GM12875 (cell line): ENCODE measurements at regions not wholly inside any gene's neighbourhood (a gene's known extent, or its start where the extent isn't known, plus 50 kb on each side); places are given as distances from the start of the nearest gene placed in this dataset.

ENCODE experiments used
- H3K4me3 ChIP-seq: one replicate; pipeline ENCODE4 v1.5.1; 2011; ENCODE audit warnings: low read depth, low read length, control low read depth
- TF ChIP-seq, protein P1 (sequence below): IDR thresholded peaks from 2 replicates; pipeline ENCODE4 v1.5.1; 2011; ENCODE audit warnings: low read depth, mild to moderate bottlenecking, control low read depth, inconsistent platforms, low read length, moderate library complexity, borderline replicate concordance; ENCODE audit not compliant: insufficient read depth

DNA sequence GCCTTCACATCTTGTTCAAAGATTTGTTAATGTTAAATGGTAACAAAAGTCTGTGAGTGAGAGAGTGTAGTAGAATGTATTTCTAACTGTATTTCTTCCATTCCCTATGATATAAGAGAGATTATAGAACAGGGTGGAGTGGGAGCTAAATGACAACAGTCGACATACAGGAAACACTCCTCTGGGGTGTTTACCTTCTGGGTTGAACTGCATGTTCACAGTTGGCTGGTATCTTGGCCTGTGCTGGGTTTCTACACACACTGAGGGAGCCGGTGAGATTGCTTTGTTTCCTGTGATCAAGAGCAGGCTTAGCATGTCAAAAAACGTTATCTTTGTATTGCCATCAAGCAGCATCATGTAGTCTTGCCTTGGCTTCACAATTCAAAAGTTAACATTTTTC lies 274.3 kb upstream of the FAR2 start:
- TF ChIP-seq, protein P1, sequence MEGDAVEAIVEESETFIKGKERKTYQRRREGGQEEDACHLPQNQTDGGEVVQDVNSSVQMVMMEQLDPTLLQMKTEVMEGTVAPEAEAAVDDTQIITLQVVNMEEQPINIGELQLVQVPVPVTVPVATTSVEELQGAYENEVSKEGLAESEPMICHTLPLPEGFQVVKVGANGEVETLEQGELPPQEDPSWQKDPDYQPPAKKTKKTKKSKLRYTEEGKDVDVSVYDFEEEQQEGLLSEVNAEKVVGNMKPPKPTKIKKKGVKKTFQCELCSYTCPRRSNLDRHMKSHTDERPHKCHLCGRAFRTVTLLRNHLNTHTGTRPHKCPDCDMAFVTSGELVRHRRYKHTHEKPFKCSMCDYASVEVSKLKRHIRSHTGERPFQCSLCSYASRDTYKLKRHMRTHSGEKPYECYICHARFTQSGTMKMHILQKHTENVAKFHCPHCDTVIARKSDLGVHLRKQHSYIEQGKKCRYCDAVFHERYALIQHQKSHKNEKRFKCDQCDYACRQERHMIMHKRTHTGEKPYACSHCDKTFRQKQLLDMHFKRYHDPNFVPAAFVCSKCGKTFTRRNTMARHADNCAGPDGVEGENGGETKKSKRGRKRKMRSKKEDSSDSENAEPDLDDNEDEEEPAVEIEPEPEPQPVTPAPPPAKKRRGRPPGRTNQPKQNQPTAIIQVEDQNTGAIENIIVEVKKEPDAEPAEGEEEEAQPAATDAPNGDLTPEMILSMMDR: no peak
- no peak overlapping the region for H3K4me3 ChIP-seq

DNA sequence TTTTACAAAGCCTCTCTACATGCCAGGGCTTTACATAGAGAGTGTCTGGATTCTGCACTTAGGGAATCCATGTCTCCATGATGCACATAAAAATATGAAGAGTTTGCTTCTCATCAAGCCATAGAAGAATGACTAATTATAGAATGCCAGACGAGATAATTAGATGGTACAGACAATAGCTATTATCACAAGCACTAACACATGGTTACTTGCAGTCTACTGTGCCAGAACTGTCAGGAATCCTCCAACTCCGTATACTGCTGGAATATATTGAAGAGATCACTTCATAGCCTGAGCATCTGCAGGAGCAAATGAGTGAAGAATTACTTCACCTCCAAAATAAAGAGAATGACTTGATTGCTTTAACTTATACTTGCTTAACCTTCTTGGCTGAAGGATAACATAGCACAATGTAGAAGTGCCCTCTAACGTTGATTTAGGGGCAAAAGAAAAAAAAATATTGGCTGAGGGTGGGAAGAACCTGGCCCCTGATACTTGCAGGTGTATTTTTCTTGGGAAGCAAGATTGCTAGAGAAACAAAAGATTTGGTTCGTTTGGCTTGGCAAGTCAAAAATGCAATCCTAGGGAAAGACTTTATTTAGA lies 272.8 kb upstream of the FAR2 start:
- H3K4me3 ChIP-seq: no peak overlapping the region
- TF ChIP-seq, protein P1: no peak

DNA sequence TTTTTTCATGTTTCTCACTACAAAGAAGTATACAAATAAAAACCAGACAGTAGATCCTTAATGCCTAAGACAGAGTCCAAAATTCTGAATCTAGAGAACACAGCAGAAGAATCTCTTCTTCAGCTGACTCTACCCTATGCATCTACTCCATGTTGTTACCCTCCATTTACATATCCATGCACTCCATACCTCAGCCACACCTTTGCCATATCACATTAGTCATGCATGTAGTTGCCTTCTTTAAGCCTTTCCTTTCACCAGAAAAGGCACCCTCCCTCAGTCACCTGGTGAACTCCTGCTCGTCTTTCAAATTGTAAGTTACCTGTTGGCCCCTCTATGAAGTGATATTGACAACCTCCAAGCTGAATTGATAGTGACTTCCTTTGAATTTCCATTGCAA lies 271.2 kb upstream of the FAR2 start:
- TF ChIP-seq, protein P1: no peak
- no peak overlapping the region for H3K4me3 ChIP-seq

DNA sequence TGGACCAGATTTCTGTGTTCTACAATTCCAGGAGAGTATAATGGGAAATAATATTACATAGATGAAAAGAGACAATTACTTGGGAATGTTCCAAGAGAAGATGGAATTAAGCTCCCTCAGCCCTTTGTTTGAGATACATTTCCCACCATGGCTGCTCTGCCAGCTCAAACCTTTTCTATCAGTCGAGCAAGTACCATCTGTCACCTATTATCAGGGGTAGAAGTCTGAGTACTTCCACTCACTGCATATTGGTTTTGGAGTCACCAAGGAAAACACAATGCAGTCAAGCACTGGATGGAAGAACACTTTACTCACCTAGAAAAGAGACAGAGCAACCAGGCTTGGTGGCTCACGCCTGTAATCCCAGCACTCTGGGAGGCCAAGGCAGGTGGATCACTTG lies 270.4 kb upstream of the FAR2 start:
- TF ChIP-seq, protein P1: no peak
- H3K4me3 ChIP-seq: no peak overlapping the region

DNA sequence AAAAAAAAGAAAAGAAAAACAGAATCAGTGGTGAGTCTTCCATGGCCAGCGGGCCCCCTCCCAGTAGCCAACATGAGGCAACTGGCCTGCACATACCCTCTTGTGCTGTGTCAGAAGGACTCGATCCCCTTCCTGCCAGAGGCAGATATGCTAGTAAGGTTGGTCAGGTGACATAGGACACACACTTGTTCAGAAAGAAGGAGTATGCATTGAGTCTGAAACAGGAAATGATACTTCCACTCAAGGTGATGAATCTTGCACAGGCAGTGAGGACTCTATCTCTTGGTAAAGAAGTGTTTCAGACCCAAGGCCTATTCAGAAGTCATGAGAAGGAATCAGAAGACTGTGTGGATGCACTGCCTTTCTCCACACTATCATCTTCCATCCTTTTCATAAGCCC lies 269.7 kb upstream of the FAR2 start:
- TF ChIP-seq, protein P1: no peak
- no peak overlapping the region for H3K4me3 ChIP-seq

DNA sequence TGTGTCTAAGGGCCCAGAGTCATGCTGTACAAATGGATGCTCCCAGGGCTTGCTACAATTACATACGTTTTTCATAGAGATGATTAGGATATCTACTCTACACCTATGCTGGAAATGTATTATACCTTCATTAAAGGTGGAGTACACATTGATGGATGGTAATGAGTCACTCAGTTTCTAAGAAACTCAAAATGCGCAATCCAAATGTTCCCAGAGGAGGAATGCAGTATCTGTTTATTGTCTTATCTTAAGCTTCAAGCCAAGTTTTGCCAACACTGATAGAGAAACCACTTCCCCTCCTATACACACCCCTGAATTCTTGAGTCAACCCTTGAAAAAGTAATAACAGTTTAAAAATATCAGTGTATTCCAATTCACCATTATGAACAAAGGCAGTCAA lies 266.6 kb upstream of the FAR2 start:
- TF ChIP-seq, protein P1: no peak
- H3K4me3 ChIP-seq: no peak overlapping the region

DNA sequence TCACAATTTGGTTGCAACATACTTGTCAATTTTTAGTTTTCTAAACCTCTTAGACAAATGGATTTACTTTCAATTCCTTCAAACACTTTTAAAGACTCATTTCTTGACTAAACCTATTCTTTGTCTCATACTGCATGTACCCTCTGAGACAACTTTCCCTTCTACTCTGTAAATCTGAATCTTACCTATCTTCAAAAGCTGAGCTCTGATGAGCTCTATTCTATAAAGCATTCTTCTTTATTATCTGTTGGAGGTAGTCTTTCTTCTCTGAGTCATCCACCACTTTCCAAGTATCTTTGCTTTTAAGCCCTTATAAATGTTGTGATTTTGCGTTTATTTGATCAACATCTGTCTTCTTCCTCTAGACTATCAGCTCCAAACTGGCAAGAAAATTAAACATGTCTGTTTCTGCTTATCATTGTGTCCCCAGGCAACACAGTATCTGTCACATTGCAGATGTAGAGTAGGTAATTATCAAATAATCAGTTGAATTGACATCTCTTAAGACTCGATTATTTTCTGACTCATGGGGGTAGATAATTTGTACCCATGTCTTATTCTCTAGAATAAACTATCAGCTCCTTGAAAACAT lies 265.6 kb upstream of the FAR2 start:
- TF ChIP-seq, protein P1: no peak
- H3K4me3 ChIP-seq: no peak overlapping the region
